MM.1S (cell line): ENCODE measurements at regions not wholly inside any gene's neighbourhood (a gene's known extent, or its start where the extent isn't known, plus 50 kb on each side); places are given as distances from the start of the nearest gene placed in this dataset.

Source experiments
- DNase-seq: peaks from one replicate; pipeline ENCODE4 v3.0.0-alpha.2; 2015
- H2AFZ ChIP-seq: fragments of 300-600 bp; sonication (generic); 2 replicates; pipeline ENCODE4 v1.6.0; 2016; ENCODE audit warnings: antibody characterized with exemption, low read length
- H3F3A ChIP-seq: fragments of 300-600 bp; sonication (generic); 2 replicates; pipeline ENCODE4 v1.6.1; 2016; ENCODE audit warnings: mild to moderate bottlenecking, antibody characterized with exemption, low read length, moderate library complexity, mixed read lengths; ENCODE audit not compliant: insufficient read depth
- H3K27ac ChIP-seq: fragments of 300-600 bp; sonication (generic); 2 replicates; pipeline ENCODE4 v1.5.1; 2016; ENCODE audit warnings: mild to moderate bottlenecking, low read length
- H3K27me3 ChIP-seq: fragments of 300-600 bp; sonication (generic); replicated peaks from 2 replicates; pipeline ENCODE4 v1.6.0; 2016; ENCODE audit warnings: low read length; ENCODE audit not compliant: insufficient read depth
- H3K36me3 ChIP-seq: fragments of 300-600 bp; sonication (generic); replicated peaks from 2 replicates; pipeline ENCODE4 v1.6.1; 2016; ENCODE audit warnings: mild to moderate bottlenecking, low read length, mixed read lengths; ENCODE audit not compliant: insufficient read depth
- H3K4me1 ChIP-seq: fragments of 300-600 bp; sonication (generic); 2 replicates; pipeline ENCODE4 v1.6.1; 2016; ENCODE audit warnings: low read length, mixed read lengths
- H3K4me2 ChIP-seq: fragments of 300-600 bp; sonication (generic); 2 replicates; pipeline ENCODE4 v1.6.0; 2016; ENCODE audit warnings: low read depth, low read length
- H3K4me3 ChIP-seq: fragments of 300-600 bp; sonication (generic); 2 replicates; pipeline ENCODE4 v1.5.1; 2016; ENCODE audit warnings: low read length, mixed read lengths
- H3K79me2 ChIP-seq: fragments of 300-600 bp; sonication (generic); 2 replicates; pipeline ENCODE4 v1.6.1; 2016; ENCODE audit warnings: mixed run types, low read length, mixed read lengths
- H3K9ac ChIP-seq: fragments of 300-600 bp; sonication (generic); 2 replicates; pipeline ENCODE4 v1.6.1; 2016; ENCODE audit warnings: low read length, mixed read lengths
- H3K9me2 ChIP-seq: fragments of 300-600 bp; sonication (generic); replicated peaks from 2 replicates; pipeline ENCODE4 v1.6.1; 2016; ENCODE audit warnings: mild to moderate bottlenecking, low read length, mixed read lengths; ENCODE audit not compliant: insufficient read depth
- H3K9me3 ChIP-seq: fragments of 300-600 bp; sonication (generic); replicated peaks from 2 replicates; pipeline ENCODE4 v1.6.1; 2016; ENCODE audit warnings: mild to moderate bottlenecking, low read length, mixed read lengths; ENCODE audit not compliant: insufficient read depth
- H4K20me1 ChIP-seq: fragments of 300-600 bp; sonication (generic); 2 replicates; pipeline ENCODE4 v1.6.1; 2016; ENCODE audit warnings: mild to moderate bottlenecking, low read length, moderate library complexity, mixed read lengths; ENCODE audit not compliant: insufficient read depth
- CTCF ChIP-seq: fragments of 300-600 bp; sonication (generic); IDR thresholded peaks from 2 replicates; pipeline ENCODE4 v1.5.1; 2016; ENCODE audit warnings: antibody characterized with exemption, low read length, mixed read lengths
- EZH2 ChIP-seq: fragments of 300-600 bp; sonication (generic); optimal IDR thresholded peaks from 2 replicates; pipeline ENCODE3; 2017; ENCODE audit warnings: low read depth, mild to moderate bottlenecking, antibody characterized with exemption, low read length, mixed read lengths
- EZH2phosphoT487 ChIP-seq: fragments of 300-600 bp; sonication (generic); IDR thresholded peaks from 2 replicates; pipeline ENCODE4 v1.6.1; 2018; ENCODE audit warnings: antibody characterized with exemption, low read length

GRCh38 chr17:70609566-70609965 is 440.2 kb downstream of the KCNJ2 start:
- H3K36me3 ChIP-seq: no peaks in the 10 kb centered on the region
- H3F3A ChIP-seq: no peaks in the 10 kb centered on the region
- no peaks in the 10 kb centered on the region for H4K20me1 ChIP-seq

GRCh38 chr17:70610161-70610560 is 440.8 kb downstream of the KCNJ2 start:
- no peaks in the 10 kb centered on the region for H3F3A ChIP-seq
- TF ChIP-seq CTCF (no peak), EZH2 (no peak), EZH2phosphoT487 (no peak)
- no peaks in the 10 kb centered on the region for H3K9me3 ChIP-seq
- H3K4me2 ChIP-seq: no peak overlapping the region
- H2AFZ ChIP-seq: no peak overlapping the region
- H3K4me3 ChIP-seq: no peak overlapping the region
- no peak overlapping the region for H3K27ac ChIP-seq
- no peaks in the 10 kb centered on the region for H3K27me3 ChIP-seq
- H4K20me1 ChIP-seq: no peaks in the 10 kb centered on the region
- no peaks in the 10 kb centered on the region for H3K36me3 ChIP-seq
- H3K4me1 ChIP-seq: no peaks in the 10 kb centered on the region
- no peak for DNase-seq
- no peak overlapping the region for H3K9ac ChIP-seq
- H3K9me2 ChIP-seq: no peaks in the 10 kb centered on the region
- no peaks in the 10 kb centered on the region for H3K79me2 ChIP-seq

More at GRCh38 chr17:70609566-70609965, 440.2 kb downstream of the KCNJ2 start:
- no peak overlapping the region for H3K27ac ChIP-seq
- no peaks in the 10 kb centered on the region for H3K9me3 ChIP-seq
- H3K9me2 ChIP-seq: no peaks in the 10 kb centered on the region
- H3K9ac ChIP-seq: no peak overlapping the region
- H2AFZ ChIP-seq: no peak overlapping the region
- no peak overlapping the region for H3K4me2 ChIP-seq
- no peak overlapping the region for H3K4me3 ChIP-seq
- H3K27me3 ChIP-seq: no peaks in the 10 kb centered on the region
- DNase-seq: no peak
- no peak for TF ChIP-seq CTCF
- no peak for TF ChIP-seq EZH2phosphoT487
- no peak for TF ChIP-seq EZH2
- no peaks in the 10 kb centered on the region for H3K79me2 ChIP-seq
- H3K4me1 ChIP-seq: no peaks in the 10 kb centered on the region

- no peaks in the 10 kb centered on the region for H3F3A ChIP-seq
- no peaks in the 10 kb centered on the region for H3K9me3 ChIP-seq
- H3K9me2 ChIP-seq: no peaks in the 10 kb centered on the region
- H3K4me3 ChIP-seq: no peak overlapping the region
- H3K79me2 ChIP-seq: no peaks in the 10 kb centered on the region
- H2AFZ ChIP-seq: no peak overlapping the region
- H3K27ac ChIP-seq: no peak overlapping the region
- H3K4me1 ChIP-seq: no peaks in the 10 kb centered on the region
- no peak for DNase-seq
- TF ChIP-seq EZH2 (no peak), CTCF (no peak), EZH2phosphoT487 (no peak)
- H3K4me2 ChIP-seq: no peak overlapping the region
- no peaks in the 10 kb centered on the region for H4K20me1 ChIP-seq
- H3K27me3 ChIP-seq: no peaks in the 10 kb centered on the region
- H3K36me3 ChIP-seq: no peaks in the 10 kb centered on the region
- H3K9ac ChIP-seq: no peak overlapping the region
Measured at GRCh38 chr17:70613681-70614080, 444.3 kb downstream of the KCNJ2 start.
